Retinal pigment epithelial cell (primary cell): ENCODE measurements at regions not wholly inside any gene's neighbourhood (a gene's known extent, or its start where the extent isn't known, plus 50 kb on each side); places are given as distances from the start of the nearest gene placed in this dataset.

Experiments used
- DNase-seq: peaks from one replicate; pipeline ENCODE4 v3.0.0-alpha.2; 2010; ENCODE audit warnings: low read depth
- H3K4me3 ChIP-seq: 2 replicates; pipeline ENCODE4 v1.5.1; 2011; ENCODE audit warnings: mild to moderate bottlenecking, low read length, control low read depth, moderate library complexity
- CTCF ChIP-seq: conservative IDR thresholded peaks from 2 replicates; pipeline ENCODE4 v1.5.1; 2011; ENCODE audit warnings: low read depth, low read length, control low read depth, inconsistent platforms

- no peak for TF ChIP-seq CTCF
These were observed 716.3 kb downstream of the TSN start for GRCh38 chr2:122471753-122472152.

GRCh38 chr2:122478117-122478516 is 722.7 kb downstream of the TSN start:
- TF ChIP-seq CTCF: no peak
- no peak overlapping the region for H3K4me3 ChIP-seq
- no peak for DNase-seq

More at GRCh38 chr2:122471753-122472152, 716.3 kb downstream of the TSN start:
- no peak for DNase-seq
- no peak overlapping the region for H3K4me3 ChIP-seq

GRCh38 chr2:122478771-122479170 is 723.3 kb downstream of the TSN start:
- no peak for DNase-seq
- no peak overlapping the region for H3K4me3 ChIP-seq
- no peak for TF ChIP-seq CTCF

- no peak overlapping the region for H3K4me3 ChIP-seq
- no peak for DNase-seq
- no peak for TF ChIP-seq CTCF
These were observed 725.2 kb downstream of the TSN start for GRCh38 chr2:122480501-122481243.

GRCh38 chr2:122481244-122481622 is 725.8 kb downstream of the TSN start:
- no peak for DNase-seq
- H3K4me3 ChIP-seq: no peak overlapping the region
- TF ChIP-seq CTCF: no peak

GRCh38 chr2:122481717-122482116 is 726.3 kb downstream of the TSN start:
- no peak for DNase-seq
- no peak for TF ChIP-seq CTCF
- no peak overlapping the region for H3K4me3 ChIP-seq

- no peak for TF ChIP-seq CTCF
- no peak for DNase-seq
- no peak overlapping the region for H3K4me3 ChIP-seq
These were observed 730.6 kb downstream of the TSN start for GRCh38 chr2:122486086-122486485.
